ENCODE measurements at regions not wholly inside any gene's neighbourhood (a gene's known extent, or its start where the extent isn't known, plus 50 kb on each side); places are given as distances from the start of the nearest gene placed in this dataset.

GRCh38 chr12:105874121-105874520 is 264.6 kb downstream of the NUAK1 start:
- no peaks in the 10 kb centered on the region for H3K27me3 ChIP-seq (ENCODE audit: control insufficient read depth, insufficient read depth, low read length)
- no peaks in the 10 kb centered on the region for H3K4me1 ChIP-seq

DNA sequence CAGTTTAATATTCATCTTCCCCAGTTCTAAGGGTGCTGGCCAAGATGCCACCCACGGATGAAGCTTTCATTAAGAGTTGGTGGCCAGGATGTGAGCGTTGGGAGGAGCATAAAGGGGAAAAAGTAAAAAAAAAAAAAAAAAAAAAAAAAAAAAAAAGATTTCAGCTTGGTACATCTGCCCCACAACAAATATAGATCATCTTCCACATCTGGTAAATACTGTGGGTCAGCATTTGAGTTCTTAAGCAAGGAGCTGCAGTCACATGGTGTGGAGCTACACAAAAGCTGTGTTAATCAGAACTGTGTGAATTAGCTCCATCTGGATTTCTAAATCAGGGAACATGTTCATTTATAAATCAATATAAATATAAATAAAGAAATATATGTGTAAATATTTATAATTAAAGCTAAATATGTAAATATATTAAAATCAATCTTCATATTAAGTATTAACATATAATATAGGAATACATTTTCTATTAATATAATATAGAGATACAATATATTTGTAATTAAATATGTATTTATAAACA is 262.3 kb downstream of the NUAK1 start:
- H3K4me3 ChIP-seq (ENCODE audit: low read depth, low read length), result no peak overlapping the region
- no peak overlapping the region for H2AFZ ChIP-seq
- TF ChIP-seq, protein P1, sequence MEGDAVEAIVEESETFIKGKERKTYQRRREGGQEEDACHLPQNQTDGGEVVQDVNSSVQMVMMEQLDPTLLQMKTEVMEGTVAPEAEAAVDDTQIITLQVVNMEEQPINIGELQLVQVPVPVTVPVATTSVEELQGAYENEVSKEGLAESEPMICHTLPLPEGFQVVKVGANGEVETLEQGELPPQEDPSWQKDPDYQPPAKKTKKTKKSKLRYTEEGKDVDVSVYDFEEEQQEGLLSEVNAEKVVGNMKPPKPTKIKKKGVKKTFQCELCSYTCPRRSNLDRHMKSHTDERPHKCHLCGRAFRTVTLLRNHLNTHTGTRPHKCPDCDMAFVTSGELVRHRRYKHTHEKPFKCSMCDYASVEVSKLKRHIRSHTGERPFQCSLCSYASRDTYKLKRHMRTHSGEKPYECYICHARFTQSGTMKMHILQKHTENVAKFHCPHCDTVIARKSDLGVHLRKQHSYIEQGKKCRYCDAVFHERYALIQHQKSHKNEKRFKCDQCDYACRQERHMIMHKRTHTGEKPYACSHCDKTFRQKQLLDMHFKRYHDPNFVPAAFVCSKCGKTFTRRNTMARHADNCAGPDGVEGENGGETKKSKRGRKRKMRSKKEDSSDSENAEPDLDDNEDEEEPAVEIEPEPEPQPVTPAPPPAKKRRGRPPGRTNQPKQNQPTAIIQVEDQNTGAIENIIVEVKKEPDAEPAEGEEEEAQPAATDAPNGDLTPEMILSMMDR (IDR thresholded peaks at IDR 0.05), result no peak
- H3K4me1 ChIP-seq, result no peaks in the 10 kb centered on the region
- H3K9ac ChIP-seq, result no peak overlapping the region
- H3K27me3 ChIP-seq (ENCODE audit: control insufficient read depth, insufficient read depth, low read length), result no peaks in the 10 kb centered on the region
- H3K9me3 ChIP-seq (ENCODE audit: control insufficient read depth, low read length), result no peaks in the 10 kb centered on the region
- H3K36me3 ChIP-seq (ENCODE audit: control insufficient read depth, insufficient read depth, low read length), result no peaks in the 10 kb centered on the region
- H3K27ac ChIP-seq, result no peak overlapping the region
- no peaks in the 10 kb centered on the region for H3K79me2 ChIP-seq
- H3K4me2 ChIP-seq (ENCODE audit: low read length), result no peak overlapping the region

More at GRCh38 chr12:105874121-105874520, 264.6 kb downstream of the NUAK1 start:
- no peak overlapping the region for H3K4me3 ChIP-seq (ENCODE audit: low read depth, low read length)
- H3K4me2 ChIP-seq (ENCODE audit: low read length), result no peak overlapping the region
- H3K36me3 ChIP-seq (ENCODE audit: control insufficient read depth, insufficient read depth, low read length), result no peaks in the 10 kb centered on the region
- no peak overlapping the region for H2AFZ ChIP-seq
- no peak overlapping the region for H3K9ac ChIP-seq
- no peak overlapping the region for H3K27ac ChIP-seq
- no peaks in the 10 kb centered on the region for H3K9me3 ChIP-seq (ENCODE audit: control insufficient read depth, low read length)
- no peaks in the 10 kb centered on the region for H3K79me2 ChIP-seq
- TF ChIP-seq, protein P1 (IDR thresholded peaks at IDR 0.05), result no peak

GRCh38 chr12:105878964-105879363 is 259.8 kb downstream of the NUAK1 start:
- Histone ChIP-seq H3K4me2 (ENCODE audit: low read length) (no peak overlapping the region), H3K4me3 (ENCODE audit: low read depth, low read length) (no peak overlapping the region), H3K9me3 (ENCODE audit: control insufficient read depth, low read length) (no peaks in the 10 kb centered on the region), H3K36me3 (ENCODE audit: control insufficient read depth, insufficient read depth, low read length) (no peaks in the 10 kb centered on the region), H3K27me3 (ENCODE audit: control insufficient read depth, insufficient read depth, low read length) (no peaks in the 10 kb centered on the region), H3K9ac (no peak overlapping the region), H3K4me1 (no peaks in the 10 kb centered on the region), H3K79me2 (no peaks in the 10 kb centered on the region), H3K27ac (no peak overlapping the region), H2AFZ (no peak overlapping the region)
- TF ChIP-seq, protein P1 (IDR thresholded peaks at IDR 0.05), result no peak

DNA sequence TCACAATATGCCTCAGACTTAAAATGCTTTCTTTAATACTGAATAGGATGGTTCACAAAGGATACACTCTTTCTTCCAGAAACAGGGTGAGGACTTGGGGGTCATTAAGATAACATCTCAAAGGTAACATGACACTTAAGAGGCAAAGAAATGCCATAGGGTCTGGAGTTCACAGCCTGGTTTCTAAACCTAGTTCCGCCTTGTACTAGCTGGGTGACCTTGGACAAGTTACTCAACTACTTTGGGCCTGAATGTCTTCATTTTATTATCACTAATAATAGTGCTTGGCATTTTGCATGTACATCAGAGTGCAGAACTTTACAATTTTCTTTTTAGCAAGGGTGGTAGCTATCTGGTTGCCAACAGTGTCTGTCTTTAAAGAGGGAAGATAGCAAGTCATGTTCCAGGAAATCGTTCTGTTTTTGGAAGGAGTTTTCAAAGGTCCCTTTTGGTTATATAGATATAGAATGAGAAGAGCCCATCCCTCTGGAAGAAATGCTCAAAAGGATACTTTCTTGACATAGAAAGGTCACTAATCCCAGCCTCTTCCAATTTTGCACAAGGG is 257.8 kb downstream of the NUAK1 start:
- Histone ChIP-seq H3K9me3 (ENCODE audit: control insufficient read depth, low read length) (no peaks in the 10 kb centered on the region), H2AFZ (no peak overlapping the region), H3K27ac (no peak overlapping the region), H3K36me3 (ENCODE audit: control insufficient read depth, insufficient read depth, low read length) (no peaks in the 10 kb centered on the region), H3K4me1 (no peaks in the 10 kb centered on the region), H3K4me2 (ENCODE audit: low read length) (no peak overlapping the region), H3K4me3 (ENCODE audit: low read depth, low read length) (no peak overlapping the region), H3K9ac (no peak overlapping the region), H3K79me2 (no peaks in the 10 kb centered on the region), H3K27me3 (ENCODE audit: control insufficient read depth, insufficient read depth, low read length) (no peaks in the 10 kb centered on the region)
- TF ChIP-seq, protein P1 (IDR thresholded peaks at IDR 0.05), result no peak

DNA sequence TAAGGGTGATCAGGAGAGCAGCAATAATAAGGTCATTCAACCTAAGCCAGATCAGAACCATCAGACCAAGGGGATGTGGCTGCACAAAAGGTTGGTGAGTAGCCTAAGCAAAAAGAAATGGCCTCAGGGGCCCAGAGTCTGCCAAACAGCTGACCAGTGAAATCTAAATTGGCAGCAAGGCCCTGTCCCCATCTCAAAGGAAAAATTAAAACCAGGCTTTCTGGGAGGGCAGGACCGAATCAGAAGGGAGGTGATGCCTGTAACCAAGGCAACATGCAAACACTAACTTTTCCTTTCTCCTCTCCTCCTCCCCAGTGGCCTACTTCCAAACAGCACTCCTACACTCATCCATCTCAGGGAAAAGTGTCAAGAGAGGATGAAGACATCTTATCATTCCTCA is 256.4 kb downstream of the NUAK1 start:
- H3K9ac ChIP-seq, result no peak overlapping the region
- H3K27ac ChIP-seq, result no peak overlapping the region
- no peaks in the 10 kb centered on the region for H3K9me3 ChIP-seq (ENCODE audit: control insufficient read depth, low read length)

More for the DNA sequence above, 256.4 kb downstream of the NUAK1 start:
- H3K36me3 ChIP-seq (ENCODE audit: control insufficient read depth, insufficient read depth, low read length), result no peaks in the 10 kb centered on the region
- H3K4me3 ChIP-seq (ENCODE audit: low read depth, low read length), result no peak overlapping the region
- no peaks in the 10 kb centered on the region for H3K27me3 ChIP-seq (ENCODE audit: control insufficient read depth, insufficient read depth, low read length)
- H2AFZ ChIP-seq, result no peak overlapping the region
- H3K4me2 ChIP-seq (ENCODE audit: low read length), result no peak overlapping the region
- no peaks in the 10 kb centered on the region for H3K4me1 ChIP-seq
- no peaks in the 10 kb centered on the region for H3K79me2 ChIP-seq
- TF ChIP-seq, protein P1 (IDR thresholded peaks at IDR 0.05), result no peak
